Panc1 (cell line): ENCODE measurements at regions not wholly inside any gene's neighbourhood (a gene's known extent, or its start where the extent isn't known, plus 50 kb on each side); places are given as distances from the start of the nearest gene placed in this dataset.

ENCODE experiments used
- ATAC-seq: fragments of 200-7000 bp; cut with Tn5 transposase; 2 replicates; pipeline ENCODE4 v1.9.1; 2020; ENCODE audit warnings: mild to moderate bottlenecking, moderate library complexity
- BruUV-seq: library from RNA; stranded (reverse); fragments of 400-500 nt; replicated peaks from 2 replicates; lab custom pipeline; 2021; lab: Mats Ljungman, UMichigan
- CTCF ChIA-PET: fragments of 300-600 bp; sonication (Branson Sonifier 250); formaldehyde crosslinking; loops from one replicate; lab custom pipeline; 2022; ENCODE audit warnings: antibody characterized with exemption; lab: Charles Lee
- POLR2A ChIA-PET: fragments of 300-600 bp; sonication (Branson Sonifier 250); formaldehyde crosslinking; loops from one replicate; lab custom pipeline; 2022; ENCODE audit warnings: antibody characterized with exemption; lab: Charles Lee
- DNase-seq: peaks from one replicate; pipeline ENCODE4 v3.0.0-alpha.2; 2010; ENCODE audit warnings: low read depth, low spot score
- H3K27ac ChIP-seq: 2 replicates; pipeline ENCODE4 v1.5.1; 2011; ENCODE audit warnings: mild to moderate bottlenecking, low read length, inconsistent platforms
- H3K27me3 ChIP-seq: fragments of 200-500 bp; sonication (Bioruptor generic); 2 replicates; pipeline ENCODE4 v1.6.0; 2014; ENCODE audit warnings: low read length, inconsistent platforms; ENCODE audit not compliant: control insufficient read depth, insufficient read depth
- H3K36me3 ChIP-seq: fragments of 200-500 bp; sonication (Bioruptor generic); 2 replicates; pipeline ENCODE4 v1.5.1; 2014; ENCODE audit warnings: inconsistent platforms, mild to moderate bottlenecking, low read length, moderate library complexity; ENCODE audit not compliant: control insufficient read depth, insufficient read depth
- H3K4me1 ChIP-seq: 2 replicates; pipeline ENCODE4 v1.5.1; 2011; ENCODE audit warnings: inconsistent platforms, mild to moderate bottlenecking, low read length, moderate library complexity; ENCODE audit not compliant: control insufficient read depth, insufficient read depth
- H3K4me3 ChIP-seq, 2 experiments: 2 replicates each; pipeline ENCODE4 v1.5.1; 2011 to 2012; ENCODE audit warnings: low read depth in 2 of 2, low read length in 2 of 2, mild to moderate bottlenecking in 2 of 2, inconsistent platforms in 1 of 2, moderate library complexity in 1 of 2
- H3K9me3 ChIP-seq: fragments of 200-500 bp; sonication (Bioruptor generic); 2 replicates; pipeline ENCODE4 v1.5.1; 2014; ENCODE audit warnings: low read depth, mild to moderate bottlenecking, inconsistent platforms, low read length, moderate library complexity; ENCODE audit not compliant: control insufficient read depth, insufficient read depth
- CTCF ChIP-seq: fragments of 450-650 bp; IDR thresholded peaks from 2 replicates; pipeline ENCODE4 v1.5.1; 2017; ENCODE audit warnings: mild to moderate bottlenecking
- POLR2AphosphoS5 ChIP-seq: IDR thresholded peaks from 2 replicates; pipeline ENCODE4 v1.6.1; 2012; ENCODE audit warnings: mild to moderate bottlenecking, low read depth, low read length, moderate library complexity
- REST ChIP-seq, 2 experiments: IDR thresholded peaks; 2 replicates each; pipeline ENCODE4 v1.6.1; 2011 to 2012; ENCODE audit warnings: low read depth in 2 of 2, control low read depth in 1 of 2, low read length in 1 of 2, mild to moderate bottlenecking in 1 of 2, moderate library complexity in 1 of 2; ENCODE audit not compliant: insufficient read depth in 1 of 2
- SIN3A ChIP-seq: IDR thresholded peaks from 2 replicates; pipeline ENCODE4 v1.6.1; 2012; ENCODE audit warnings: low read depth, mild to moderate bottlenecking, low read length, moderate library complexity, borderline replicate concordance; ENCODE audit not compliant: insufficient read depth
- TCF7L2 ChIP-seq: IDR thresholded peaks from 2 replicates; pipeline ENCODE4 v1.6.1; 2011; ENCODE audit warnings: mild to moderate bottlenecking, low read depth, low read length, inconsistent platforms
- in situ Hi-C: cut with HindIII; loops from 2 replicates; pipeline ENCODE4 v1.10.0; 2016; ENCODE audit warnings: low sequenced_read_pairs, low pct_unique_long_range_greater_than_20kb
- intact Hi-C: fragments of 100-400 bp; cut with micrococcal nuclease; formaldehyde crosslinking; loops from one replicate; pipeline ENCODE4 v1.10.0; 2022; ENCODE audit not compliant: unreplicated experiment

GRCh38 chr6:47372318-47372717, 62.6 kb upstream of the TNFRSF21 start:
- H3K36me3 ChIP-seq, result no peaks in the 10 kb centered on the region
- no peak for DNase-seq
- intact Hi-C loops (no loop called here), in situ Hi-C loops (no loop called here)
- POLR2A ChIA-PET, result no interaction called here
- no peaks in the 10 kb centered on the region for H3K9me3 ChIP-seq
- no peak for TF ChIP-seq REST (IDR thresholded peaks at IDR 0.05; ENCODE audit: insufficient read depth in 1 of 2, low read depth in 2 of 2, low read length in 1 of 2)
- no peaks in the 10 kb centered on the region for H3K4me1 ChIP-seq
- H3K27ac ChIP-seq, result no peak overlapping the region
- no peak overlapping the region for H3K4me3 ChIP-seq
- H3K27me3 ChIP-seq, result no peaks in the 10 kb centered on the region
- no peak for ATAC-seq
- CTCF ChIA-PET, result no interaction called here
- BruUV-seq, result no TSS peak

- BruUV-seq, result no TSS peak
- POLR2A ChIA-PET, result no interaction called here
- Histone ChIP-seq H3K4me3 (no peak overlapping the region), H3K27me3 (no peaks in the 10 kb centered on the region), H3K27ac (no peak overlapping the region), H3K4me1 (no peaks in the 10 kb centered on the region), H3K9me3 (no peaks in the 10 kb centered on the region), H3K36me3 (no peaks in the 10 kb centered on the region)
- no peak for ATAC-seq
- DNase-seq, result no peak
- CTCF ChIA-PET, result no interaction called here
- intact Hi-C loops (no loop called here), in situ Hi-C loops (no loop called here)
- TF ChIP-seq POLR2AphosphoS5 (no peak), REST (IDR thresholded peaks at IDR 0.05; ENCODE audit: insufficient read depth in 1 of 2, low read depth in 2 of 2, low read length in 1 of 2) (no peak), SIN3A (no peak)
These were observed 65.7 kb upstream of the TNFRSF21 start for GRCh38 chr6:47375426-47375825.

GRCh38 chr6:47376930-47377329, 67.2 kb upstream of the TNFRSF21 start:
- Histone ChIP-seq H3K36me3 (no peaks in the 10 kb centered on the region), H3K27ac (no peak overlapping the region), H3K9me3 (no peaks in the 10 kb centered on the region), H3K27me3 (no peaks in the 10 kb centered on the region), H3K4me3 (no peak overlapping the region), H3K4me1 (no peaks in the 10 kb centered on the region)
- BruUV-seq, result no TSS peak
- ChIA-PET POLR2A (no interaction called here), CTCF (no interaction called here)
- ATAC-seq (no peak), DNase-seq (no peak)
- intact Hi-C loops, result no loop called here
- in situ Hi-C loops, result no loop called here
- TF ChIP-seq SIN3A, result no peak
- TF ChIP-seq CTCF, result no peak
- TF ChIP-seq POLR2AphosphoS5, result no peak
- no peak for TF ChIP-seq REST (IDR thresholded peaks at IDR 0.05; ENCODE audit: insufficient read depth in 1 of 2, low read depth in 2 of 2, low read length in 1 of 2)
- TF ChIP-seq TCF7L2, result no peak
